ENCODE measurements at regions not wholly inside any gene's neighbourhood (a gene's known extent, or its start where the extent isn't known, plus 50 kb on each side); places are given as distances from the start of the nearest gene placed in this dataset.

- Histone ChIP-seq H3K4me3 (ENCODE audit: low read length in 3 of 3) (no peak overlapping the region), H3K27ac (ENCODE audit: low read depth in 2 of 2, low read length in 2 of 2) (no peak overlapping the region), H3K4me1 (ENCODE audit: control insufficient read depth in 2 of 3, insufficient read depth in 2 of 3, low read depth in 1 of 3, low read length in 3 of 3) (no peaks in the 10 kb centered on the region), H3K9ac (ENCODE audit: low read length in 3 of 3) (no peak overlapping the region), H3K27me3 (ENCODE audit: control insufficient read depth, insufficient read depth, low read length) (no peaks in the 10 kb centered on the region), H3K36me3 (ENCODE audit: control insufficient read depth in 2 of 3, insufficient read depth in 3 of 3, low read length in 3 of 3) (no peaks in the 10 kb centered on the region), H3K9me3 (ENCODE audit: control insufficient read depth in 2 of 3, insufficient read depth in 1 of 3, low read length in 3 of 3) (no peaks in the 10 kb centered on the region)
- FAIRE-seq (no peak), DNase-seq (no peak)
- TF ChIP-seq CTCF (IDR thresholded peaks at IDR 0.05; ENCODE audit: borderline replicate concordance, extremely low read depth, insufficient read depth): no peak
- intact Hi-C loops (cut with DNase I): no loop called here
These were observed 82.8 kb downstream of the C11orf91 start for GRCh38 chr11:33617672-33618350.

- Histone ChIP-seq H3K27me3 (ENCODE audit: control insufficient read depth, insufficient read depth, low read length) (no peaks in the 10 kb centered on the region), H3K4me3 (ENCODE audit: low read length in 3 of 3) (no peak overlapping the region), H3K9ac (ENCODE audit: low read length in 3 of 3) (no peak overlapping the region), H3K9me3 (ENCODE audit: control insufficient read depth in 2 of 3, insufficient read depth in 1 of 3, low read length in 3 of 3) (no peaks in the 10 kb centered on the region), H3K4me1 (ENCODE audit: control insufficient read depth in 2 of 3, insufficient read depth in 2 of 3, low read depth in 1 of 3, low read length in 3 of 3) (no peaks in the 10 kb centered on the region), H3K36me3 (ENCODE audit: control insufficient read depth in 2 of 3, insufficient read depth in 3 of 3, low read length in 3 of 3) (no peaks in the 10 kb centered on the region), H3K27ac (ENCODE audit: low read depth in 2 of 2, low read length in 2 of 2) (no peak overlapping the region)
- no peak for FAIRE-seq
- TF ChIP-seq CTCF (IDR thresholded peaks at IDR 0.05; ENCODE audit: borderline replicate concordance, extremely low read depth, insufficient read depth): no peak
- intact Hi-C loops (cut with DNase I): no loop called here
- no peak for DNase-seq
These were observed 84.1 kb downstream of the C11orf91 start for GRCh38 chr11:33616552-33616951.

- no peak for FAIRE-seq
These were observed 84.9 kb downstream of the C11orf91 start for GRCh38 chr11:33615751-33616150.

More at GRCh38 chr11:33615751-33616150, 84.9 kb downstream of the C11orf91 start:
- Histone ChIP-seq H3K4me3 (ENCODE audit: low read length in 3 of 3) (no peak overlapping the region), H3K9ac (ENCODE audit: low read length in 3 of 3) (no peak overlapping the region), H3K4me1 (ENCODE audit: control insufficient read depth in 2 of 3, insufficient read depth in 2 of 3, low read depth in 1 of 3, low read length in 3 of 3) (no peaks in the 10 kb centered on the region), H3K27ac (ENCODE audit: low read depth in 2 of 2, low read length in 2 of 2) (no peak overlapping the region), H3K9me3 (ENCODE audit: control insufficient read depth in 2 of 3, insufficient read depth in 1 of 3, low read length in 3 of 3) (no peaks in the 10 kb centered on the region), H3K36me3 (ENCODE audit: control insufficient read depth in 2 of 3, insufficient read depth in 3 of 3, low read length in 3 of 3) (no peaks in the 10 kb centered on the region), H3K27me3 (ENCODE audit: control insufficient read depth, insufficient read depth, low read length) (no peaks in the 10 kb centered on the region)
- intact Hi-C loops (cut with DNase I): no loop called here
- no peak for DNase-seq
- no peak for TF ChIP-seq CTCF (IDR thresholded peaks at IDR 0.05; ENCODE audit: borderline replicate concordance, extremely low read depth, insufficient read depth)
